Mammary epithelial cell (primary cell): ENCODE measurements at regions not wholly inside any gene's neighbourhood (a gene's known extent, or its start where the extent isn't known, plus 50 kb on each side); places are given as distances from the start of the nearest gene placed in this dataset.

Source experiments
- CTCF ChIP-seq, 2 donors: IDR thresholded peaks in 1 of 2; conservative IDR thresholded peaks in 1 of 2; 2 replicates each; pipeline ENCODE4 v1.5.1; 2011 to 2012; ENCODE audit warnings: inconsistent platforms in 2 of 2, low read length in 2 of 2, mild to moderate bottlenecking in 2 of 2, control low read depth in 1 of 2, low read depth in 1 of 2; ENCODE audit not compliant: insufficient read depth in 1 of 2; ENCODE audit errors: extremely low read depth in 1 of 2
- EZH2 ChIP-seq: IDR thresholded peaks from 2 replicates; pipeline ENCODE4 v1.6.1; 2012; ENCODE audit warnings: low read length, inconsistent platforms, borderline replicate concordance

- TF ChIP-seq CTCF (conservative IDR thresholded peaks at IDR 0.05 in 1 of 2, IDR thresholded peaks at IDR 0.05 in 1 of 2; ENCODE audit: extremely low read depth in 1 of 2, insufficient read depth in 1 of 2, low read depth in 1 of 2, low read length in 2 of 2) (no peak), EZH2 (no peak)
Measured at GRCh38 chr16:64203126-64203525, 918.7 kb downstream of the CDH11 start.
